ENCODE measurements at regions not wholly inside any gene's neighbourhood (a gene's known extent, or its start where the extent isn't known, plus 50 kb on each side); places are given as distances from the start of the nearest gene placed in this dataset.

DNA sequence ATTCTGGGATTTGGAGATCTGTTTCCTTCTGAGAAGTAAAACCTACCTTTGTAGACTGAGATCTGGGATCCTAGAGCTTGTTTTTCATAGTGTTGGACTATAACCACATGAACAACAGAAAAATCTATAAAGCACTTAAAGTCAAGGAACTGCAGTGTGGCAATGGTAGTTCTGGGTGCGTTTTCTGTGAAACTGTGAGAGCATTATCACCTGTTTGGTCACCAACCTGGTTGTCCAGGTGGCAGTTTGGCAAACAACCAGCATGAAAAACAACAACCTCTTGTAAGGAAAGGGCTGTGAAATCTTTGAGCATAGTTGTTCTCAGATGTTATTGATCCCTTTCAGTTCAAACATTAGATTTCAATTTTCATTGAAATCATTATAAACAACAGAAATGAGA is 215.8 kb upstream of the CITED2 start:
- Histone ChIP-seq H3K9me2 (replicated peaks; ENCODE audit: insufficient read depth, low read length) (no peaks in the 10 kb centered on the region), H3K27me3 (ENCODE audit: low read length) (no peaks in the 10 kb centered on the region), H3K4me3 (ENCODE audit: low read length) (no peak overlapping the region)

DNA sequence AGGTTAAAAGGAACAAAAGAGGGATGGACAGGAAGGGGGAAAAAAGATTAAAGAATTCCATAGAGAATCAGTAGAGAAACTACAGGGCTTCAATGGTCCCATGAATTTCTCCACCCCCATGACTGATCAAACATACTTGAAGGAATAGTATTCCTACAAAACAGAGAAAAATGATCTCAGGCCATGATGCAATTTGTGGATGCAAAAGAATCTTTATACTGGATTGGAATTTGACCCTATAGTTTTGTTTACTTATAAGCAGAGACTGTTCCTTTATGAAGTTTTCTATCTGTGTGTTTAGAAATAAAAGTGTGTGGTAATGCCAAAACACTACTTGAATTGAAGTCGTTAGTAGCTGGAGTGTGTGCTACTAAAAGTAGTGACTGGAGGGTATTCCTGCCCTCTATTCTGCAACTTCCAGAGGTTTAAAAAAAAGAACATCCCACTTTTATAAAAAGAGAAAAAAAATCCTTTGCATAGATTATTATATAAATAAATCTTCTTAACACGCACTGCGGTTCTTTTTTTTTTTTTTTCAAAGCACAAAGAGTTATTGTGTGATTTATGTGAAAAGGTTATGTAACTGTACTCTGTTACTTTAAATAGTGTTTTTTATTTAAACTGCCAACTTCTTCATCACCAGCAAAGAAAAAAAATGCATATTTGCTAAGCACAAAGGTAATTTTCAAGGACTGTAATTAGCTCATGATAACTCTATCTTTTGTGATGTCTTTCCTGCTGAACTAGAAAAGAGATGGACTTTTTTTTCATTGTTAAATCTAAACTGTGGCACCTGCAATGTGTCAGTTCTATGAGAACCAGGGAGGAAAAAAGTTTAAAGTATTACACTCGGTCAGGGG is 214.5 kb upstream of the CITED2 start:
- Histone ChIP-seq H3K4me2 (ENCODE audit: low read depth, low read length, poor library complexity, severe bottlenecking) (no peak overlapping the region), H3K27me3 (ENCODE audit: low read length) (no peaks in the 10 kb centered on the region), H3K79me2 (ENCODE audit: low read length) (no peaks in the 10 kb centered on the region), H4K20me1 (ENCODE audit: insufficient read depth, low read depth, low read length) (no peaks in the 10 kb centered on the region), H3K9ac (ENCODE audit: low read length) (no peak overlapping the region), H2AFZ (ENCODE audit: low read length) (no peak overlapping the region), H3K36me3 (ENCODE audit: insufficient read depth, low read length) (no peaks in the 10 kb centered on the region), H3K9me3 (ENCODE audit: low read length) (no peaks in the 10 kb centered on the region), H3K27ac (ENCODE audit: low read length) (no peak overlapping the region), H3K4me3 (ENCODE audit: low read length) (no peak overlapping the region), H3K9me2 (replicated peaks; ENCODE audit: insufficient read depth, low read length) (no peaks in the 10 kb centered on the region), H3K4me1 (ENCODE audit: low read length) (no peaks in the 10 kb centered on the region)
- DNase-seq: no peak

More for the DNA sequence above, 215.8 kb upstream of the CITED2 start:
- no peak overlapping the region for H3K4me2 ChIP-seq (ENCODE audit: low read depth, low read length, poor library complexity, severe bottlenecking)
- no peak overlapping the region for H3K27ac ChIP-seq (ENCODE audit: low read length)
- no peaks in the 10 kb centered on the region for H3K4me1 ChIP-seq (ENCODE audit: low read length)
- H2AFZ ChIP-seq (ENCODE audit: low read length): no peak overlapping the region
- DNase-seq: no peak
- H4K20me1 ChIP-seq (ENCODE audit: insufficient read depth, low read depth, low read length): no peaks in the 10 kb centered on the region
- H3K36me3 ChIP-seq (ENCODE audit: insufficient read depth, low read length): no peaks in the 10 kb centered on the region
- H3K79me2 ChIP-seq (ENCODE audit: low read length): no peaks in the 10 kb centered on the region
- H3K9me3 ChIP-seq (ENCODE audit: low read length): no peaks in the 10 kb centered on the region
- no peak overlapping the region for H3K9ac ChIP-seq (ENCODE audit: low read length)

DNA sequence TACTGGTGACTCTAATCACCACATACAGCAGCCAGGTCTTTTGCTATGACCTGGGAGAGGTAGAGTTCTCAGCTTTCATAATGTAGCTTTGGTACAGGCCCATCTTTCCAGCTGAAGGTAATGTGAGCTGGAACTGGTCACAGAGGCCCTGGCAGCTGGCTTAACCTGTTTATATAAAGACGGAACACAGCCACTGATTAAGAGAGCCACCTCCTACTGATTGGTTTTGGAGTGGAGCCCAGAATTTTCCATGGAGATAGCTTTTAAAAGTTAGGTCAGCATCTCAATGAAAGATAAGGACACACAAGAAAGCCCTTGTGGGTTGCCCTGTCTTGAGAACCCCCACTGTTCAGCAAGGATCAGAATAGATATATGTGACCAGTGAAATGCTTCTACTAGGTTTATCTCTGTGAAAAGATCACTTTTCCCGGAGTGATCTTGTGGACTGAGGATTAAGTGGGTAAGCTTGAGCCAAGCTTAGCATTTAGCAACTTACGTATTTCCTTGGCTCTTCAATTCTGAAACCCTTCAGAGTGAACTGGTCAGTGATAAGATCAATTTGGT is 213.7 kb upstream of the CITED2 start:
- H3K4me1 ChIP-seq (ENCODE audit: low read length): no peaks in the 10 kb centered on the region
- no peak overlapping the region for H2AFZ ChIP-seq (ENCODE audit: low read length)
- no peaks in the 10 kb centered on the region for H3K79me2 ChIP-seq (ENCODE audit: low read length)
- no peak for DNase-seq
- H3K27me3 ChIP-seq (ENCODE audit: low read length): no peaks in the 10 kb centered on the region
- no peaks in the 10 kb centered on the region for H3K9me2 ChIP-seq (replicated peaks; ENCODE audit: insufficient read depth, low read length)
- H3K9ac ChIP-seq (ENCODE audit: low read length): no peak overlapping the region
- no peaks in the 10 kb centered on the region for H3K36me3 ChIP-seq (ENCODE audit: insufficient read depth, low read length)
- no peaks in the 10 kb centered on the region for H4K20me1 ChIP-seq (ENCODE audit: insufficient read depth, low read depth, low read length)
- no peaks in the 10 kb centered on the region for H3K9me3 ChIP-seq (ENCODE audit: low read length)
- H3K4me2 ChIP-seq (ENCODE audit: low read depth, low read length, poor library complexity, severe bottlenecking): no peak overlapping the region
- no peak overlapping the region for H3K4me3 ChIP-seq (ENCODE audit: low read length)
- no peak overlapping the region for H3K27ac ChIP-seq (ENCODE audit: low read length)

DNA sequence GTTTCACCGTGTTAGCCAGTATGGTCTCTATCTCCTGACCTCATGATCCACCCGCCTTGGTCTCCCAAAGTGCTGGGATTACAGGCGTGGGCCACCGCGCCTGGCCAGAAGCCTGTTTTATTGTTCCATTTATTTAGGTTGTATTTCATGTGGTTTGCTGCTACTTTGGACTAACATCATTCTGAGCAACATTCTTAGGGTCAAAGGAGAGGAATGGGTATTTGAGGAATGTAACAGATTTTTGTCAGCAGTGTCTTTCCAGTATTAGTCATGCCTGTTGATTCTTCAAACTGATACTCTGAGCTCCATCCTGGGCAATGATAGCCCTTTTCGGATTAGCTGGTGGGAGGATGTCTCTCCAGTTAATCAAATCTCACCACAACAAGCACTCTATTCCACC is 213.0 kb upstream of the CITED2 start:
- Histone ChIP-seq H3K9ac (ENCODE audit: low read length) (no peak overlapping the region), H3K4me1 (ENCODE audit: low read length) (no peaks in the 10 kb centered on the region), H3K36me3 (ENCODE audit: insufficient read depth, low read length) (no peaks in the 10 kb centered on the region), H3K4me3 (ENCODE audit: low read length) (no peak overlapping the region), H3K27me3 (ENCODE audit: low read length) (no peaks in the 10 kb centered on the region), H3K9me3 (ENCODE audit: low read length) (no peaks in the 10 kb centered on the region), H3K27ac (ENCODE audit: low read length) (no peak overlapping the region), H3K9me2 (replicated peaks; ENCODE audit: insufficient read depth, low read length) (no peaks in the 10 kb centered on the region), H3K79me2 (ENCODE audit: low read length) (no peaks in the 10 kb centered on the region), H3K4me2 (ENCODE audit: low read depth, low read length, poor library complexity, severe bottlenecking) (no peak overlapping the region), H2AFZ (ENCODE audit: low read length) (no peak overlapping the region), H4K20me1 (ENCODE audit: insufficient read depth, low read depth, low read length) (no peaks in the 10 kb centered on the region)
- DNase-seq: no peak

DNA sequence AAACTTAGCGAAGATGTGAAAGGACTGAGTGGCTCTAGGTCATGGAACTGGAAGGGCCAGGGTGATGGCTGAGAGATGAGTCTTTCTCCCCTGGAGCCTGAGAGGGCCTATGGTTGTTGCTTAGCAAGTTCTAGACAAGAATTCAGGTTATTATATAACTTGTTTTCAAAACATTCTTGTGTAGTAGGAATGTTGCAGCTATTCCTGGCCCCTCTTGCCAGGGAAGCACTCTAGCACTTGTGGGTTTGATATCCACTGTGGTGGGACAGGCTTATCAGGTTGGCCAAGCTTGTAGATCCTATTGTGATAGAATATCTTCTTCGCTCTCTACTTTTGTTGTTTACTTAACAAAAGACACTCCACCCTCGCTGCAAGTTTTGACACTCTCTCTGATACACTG is 211.8 kb upstream of the CITED2 start:
- Histone ChIP-seq H3K9ac (ENCODE audit: low read length) (no peak overlapping the region), H3K79me2 (ENCODE audit: low read length) (no peaks in the 10 kb centered on the region), H4K20me1 (ENCODE audit: insufficient read depth, low read depth, low read length) (no peaks in the 10 kb centered on the region), H3K4me1 (ENCODE audit: low read length) (no peaks in the 10 kb centered on the region), H3K36me3 (ENCODE audit: insufficient read depth, low read length) (no peaks in the 10 kb centered on the region), H3K27me3 (ENCODE audit: low read length) (no peaks in the 10 kb centered on the region), H3K9me3 (ENCODE audit: low read length) (no peaks in the 10 kb centered on the region), H3K4me2 (ENCODE audit: low read depth, low read length, poor library complexity, severe bottlenecking) (no peak overlapping the region), H2AFZ (ENCODE audit: low read length) (no peak overlapping the region), H3K27ac (ENCODE audit: low read length) (no peak overlapping the region), H3K9me2 (replicated peaks; ENCODE audit: insufficient read depth, low read length) (no peaks in the 10 kb centered on the region), H3K4me3 (ENCODE audit: low read length) (no peak overlapping the region)
- no peak for DNase-seq

DNA sequence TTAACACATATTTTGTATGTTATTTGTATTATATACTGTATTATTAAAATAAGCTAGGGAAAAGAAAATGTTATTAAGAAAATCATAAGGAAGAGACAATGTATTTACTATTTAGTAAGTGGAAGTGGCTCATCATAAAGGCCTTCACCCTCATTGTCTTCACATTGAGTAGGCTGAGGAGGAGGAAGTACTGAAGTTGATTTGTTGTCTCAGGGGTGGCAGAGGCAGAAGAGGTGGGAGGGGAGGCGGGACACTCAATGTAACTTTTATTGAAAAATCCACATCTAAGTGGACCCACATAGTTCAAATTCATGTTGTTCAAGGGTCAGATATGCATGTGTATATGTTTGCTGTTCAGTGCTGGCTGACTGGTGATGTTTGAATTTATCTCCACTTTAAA is 210.2 kb upstream of the CITED2 start:
- H3K9me2 ChIP-seq (replicated peaks; ENCODE audit: insufficient read depth, low read length): no peaks in the 10 kb centered on the region
- H2AFZ ChIP-seq (ENCODE audit: low read length): no peak overlapping the region
- H4K20me1 ChIP-seq (ENCODE audit: insufficient read depth, low read depth, low read length): no peaks in the 10 kb centered on the region

DNA sequence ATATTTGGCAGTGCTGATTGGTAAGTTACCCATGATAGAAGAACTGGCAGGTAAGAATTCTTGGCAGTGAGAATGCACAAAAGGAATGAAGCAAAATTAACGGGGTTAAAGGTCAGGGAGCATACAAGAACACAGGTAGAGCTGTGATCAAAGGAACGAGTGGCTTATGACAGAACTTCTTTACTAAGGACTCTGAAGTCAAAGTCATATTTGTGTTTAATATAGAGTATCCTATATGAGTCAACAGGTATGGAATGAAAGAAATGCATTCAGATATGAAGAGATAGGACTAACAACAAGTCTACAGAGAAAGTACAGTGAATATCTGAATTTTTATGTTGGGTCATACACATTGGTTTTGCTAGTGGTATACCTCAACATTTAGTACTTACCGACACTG is 209.0 kb upstream of the CITED2 start:
- H3K9me2 ChIP-seq (replicated peaks; ENCODE audit: insufficient read depth, low read length): no peaks in the 10 kb centered on the region
- no peak overlapping the region for H2AFZ ChIP-seq (ENCODE audit: low read length)
- no peaks in the 10 kb centered on the region for H4K20me1 ChIP-seq (ENCODE audit: insufficient read depth, low read depth, low read length)
- H3K27me3 ChIP-seq (ENCODE audit: low read length): no peaks in the 10 kb centered on the region
- no peak overlapping the region for H3K9ac ChIP-seq (ENCODE audit: low read length)
- H3K4me1 ChIP-seq (ENCODE audit: low read length): no peaks in the 10 kb centered on the region
- no peak for DNase-seq
- H3K4me2 ChIP-seq (ENCODE audit: low read depth, low read length, poor library complexity, severe bottlenecking): no peak overlapping the region
- no peaks in the 10 kb centered on the region for H3K9me3 ChIP-seq (ENCODE audit: low read length)
- no peaks in the 10 kb centered on the region for H3K79me2 ChIP-seq (ENCODE audit: low read length)
- H3K4me3 ChIP-seq (ENCODE audit: low read length): no peak overlapping the region
- H3K36me3 ChIP-seq (ENCODE audit: insufficient read depth, low read length): no peaks in the 10 kb centered on the region
- no peak overlapping the region for H3K27ac ChIP-seq (ENCODE audit: low read length)

More for the DNA sequence above, 210.2 kb upstream of the CITED2 start:
- H3K27ac ChIP-seq (ENCODE audit: low read length): no peak overlapping the region
- H3K27me3 ChIP-seq (ENCODE audit: low read length): no peaks in the 10 kb centered on the region
- H3K9ac ChIP-seq (ENCODE audit: low read length): no peak overlapping the region
- H3K4me2 ChIP-seq (ENCODE audit: low read depth, low read length, poor library complexity, severe bottlenecking): no peak overlapping the region
- H3K79me2 ChIP-seq (ENCODE audit: low read length): no peaks in the 10 kb centered on the region
- no peaks in the 10 kb centered on the region for H3K36me3 ChIP-seq (ENCODE audit: insufficient read depth, low read length)
- DNase-seq: no peak
- no peaks in the 10 kb centered on the region for H3K9me3 ChIP-seq (ENCODE audit: low read length)
- no peak overlapping the region for H3K4me3 ChIP-seq (ENCODE audit: low read length)
- no peaks in the 10 kb centered on the region for H3K4me1 ChIP-seq (ENCODE audit: low read length)

DNA sequence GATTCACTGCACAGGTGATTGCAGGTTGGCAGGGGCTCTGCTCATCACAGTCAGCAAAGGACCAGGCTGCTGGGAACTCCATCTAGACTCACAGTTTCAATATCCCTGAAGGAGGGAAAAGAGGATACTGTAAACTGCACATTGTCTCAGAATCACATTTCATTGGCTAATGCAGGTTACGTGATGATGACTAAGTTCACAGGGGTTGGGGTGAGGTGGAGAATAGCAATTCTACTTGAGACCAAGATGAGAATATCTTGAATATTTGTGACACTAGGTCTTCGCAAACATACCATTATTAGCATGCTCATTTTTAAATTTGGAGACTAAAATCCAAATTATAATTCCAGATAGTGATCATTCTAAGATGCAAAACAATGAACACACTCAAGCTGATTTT is 208.5 kb upstream of the CITED2 start:
- no peaks in the 10 kb centered on the region for H3K36me3 ChIP-seq (ENCODE audit: insufficient read depth, low read length)
- no peak overlapping the region for H2AFZ ChIP-seq (ENCODE audit: low read length)
- no peaks in the 10 kb centered on the region for H3K9me2 ChIP-seq (replicated peaks; ENCODE audit: insufficient read depth, low read length)

More for the DNA sequence above, 208.5 kb upstream of the CITED2 start:
- Histone ChIP-seq H3K4me3 (ENCODE audit: low read length) (no peak overlapping the region), H4K20me1 (ENCODE audit: insufficient read depth, low read depth, low read length) (no peaks in the 10 kb centered on the region), H3K9ac (ENCODE audit: low read length) (no peak overlapping the region), H3K9me3 (ENCODE audit: low read length) (no peaks in the 10 kb centered on the region), H3K4me1 (ENCODE audit: low read length) (no peaks in the 10 kb centered on the region), H3K79me2 (ENCODE audit: low read length) (no peaks in the 10 kb centered on the region), H3K27me3 (ENCODE audit: low read length) (no peaks in the 10 kb centered on the region), H3K27ac (ENCODE audit: low read length) (no peak overlapping the region), H3K4me2 (ENCODE audit: low read depth, low read length, poor library complexity, severe bottlenecking) (no peak overlapping the region)
- no peak for DNase-seq

Measured in Karpas-422 (cell line).